GM21447 (cell line): ENCODE measurements at regions not wholly inside any gene's neighbourhood (a gene's known extent, or its start where the extent isn't known, plus 50 kb on each side); places are given as distances from the start of the nearest gene placed in this dataset.

Experiments used
- ATAC-seq: cut with Tn5 transposase; IDR thresholded peaks from one replicate; pipeline ENCODE4 v1.9.1; 2021; ENCODE audit not compliant: unreplicated experiment

DNA sequence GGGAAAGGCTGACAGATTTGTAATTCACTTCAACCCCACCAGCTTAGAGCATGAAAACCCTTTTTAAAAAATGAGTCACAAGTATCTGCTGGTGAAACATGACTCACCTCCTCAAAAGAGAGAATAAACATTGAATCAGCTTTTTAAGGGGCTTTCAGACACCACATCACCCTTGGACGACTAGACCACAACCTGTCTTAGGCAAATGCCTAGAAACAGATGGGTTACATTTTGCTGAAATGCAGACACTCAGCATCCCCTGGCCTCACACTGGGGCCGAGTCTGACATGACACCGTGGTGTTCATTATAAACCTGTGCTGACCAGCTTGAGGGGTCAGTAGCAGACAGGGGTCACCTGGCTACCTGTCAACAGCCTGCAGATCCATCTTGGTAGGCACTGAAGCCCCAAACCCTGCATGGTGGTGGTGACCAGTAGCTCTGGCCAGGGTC is 175.3 kb upstream of the CST7 start:
- peak; percentile 77 for ATAC-seq

DNA sequence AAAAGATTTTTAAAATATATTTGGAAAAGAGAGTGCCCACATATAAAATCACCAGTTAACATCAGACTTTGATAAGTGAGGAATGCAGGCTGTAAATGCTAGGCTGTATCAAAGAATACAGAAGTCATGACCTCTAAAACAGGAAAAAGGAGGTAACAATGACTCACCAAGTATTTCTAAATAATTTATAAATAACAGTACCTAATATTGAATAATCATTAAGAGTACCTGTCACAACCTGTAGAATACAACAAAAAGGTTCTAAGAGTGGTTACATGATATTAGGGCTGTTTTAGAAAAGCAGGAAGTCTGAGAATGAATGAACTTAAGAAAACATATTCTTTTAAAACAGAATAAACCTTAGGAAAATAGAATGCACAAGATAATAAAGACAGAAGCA is 173.1 kb upstream of the CST7 start:
- ATAC-seq = no peak

DNA sequence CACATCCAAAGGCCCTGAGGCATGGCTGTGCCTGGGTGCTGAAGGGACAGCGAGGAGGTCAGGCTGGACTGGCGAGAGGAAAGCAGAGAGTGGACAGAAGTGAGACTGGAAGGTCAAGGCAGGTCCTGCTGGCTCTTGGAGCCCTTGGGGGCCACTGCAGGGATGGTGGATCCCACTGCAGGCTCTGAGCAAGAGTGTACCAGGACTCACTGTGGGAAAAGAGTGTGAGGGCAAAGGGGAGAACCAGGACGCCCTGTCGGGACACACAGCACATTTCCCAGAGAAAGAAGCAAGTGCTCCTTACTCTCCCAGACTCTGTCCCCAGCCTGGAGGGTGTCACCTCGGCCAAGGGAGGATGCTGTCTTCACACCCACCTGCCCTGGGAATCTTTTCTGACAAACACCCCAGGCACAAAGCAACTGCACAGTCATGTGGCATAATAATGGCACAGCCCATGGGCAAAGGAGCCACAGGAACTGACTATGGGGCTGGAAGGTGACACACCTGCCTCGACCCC is 172.3 kb upstream of the CST7 start:
- ATAC-seq = no peak

DNA sequence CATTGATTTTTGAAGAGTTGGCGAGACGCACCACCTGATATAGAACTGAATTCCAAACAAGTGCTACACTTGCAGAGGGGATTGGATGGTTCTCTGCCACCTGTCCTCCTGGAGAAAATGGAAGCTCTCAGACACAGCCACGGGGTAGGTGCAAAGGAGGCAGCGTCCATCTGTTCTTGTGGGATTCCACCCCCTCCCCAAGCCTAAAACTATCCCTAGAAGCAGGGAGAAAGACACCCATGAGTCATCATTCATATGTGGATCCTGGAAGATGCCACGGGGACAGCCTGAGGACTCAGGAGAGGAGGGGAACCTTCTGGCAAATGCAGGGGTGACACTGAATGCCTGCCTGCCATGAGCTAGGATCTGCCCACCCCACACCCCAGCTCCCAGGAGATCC is 171.3 kb upstream of the CST7 start:
- ATAC-seq = no peak

DNA sequence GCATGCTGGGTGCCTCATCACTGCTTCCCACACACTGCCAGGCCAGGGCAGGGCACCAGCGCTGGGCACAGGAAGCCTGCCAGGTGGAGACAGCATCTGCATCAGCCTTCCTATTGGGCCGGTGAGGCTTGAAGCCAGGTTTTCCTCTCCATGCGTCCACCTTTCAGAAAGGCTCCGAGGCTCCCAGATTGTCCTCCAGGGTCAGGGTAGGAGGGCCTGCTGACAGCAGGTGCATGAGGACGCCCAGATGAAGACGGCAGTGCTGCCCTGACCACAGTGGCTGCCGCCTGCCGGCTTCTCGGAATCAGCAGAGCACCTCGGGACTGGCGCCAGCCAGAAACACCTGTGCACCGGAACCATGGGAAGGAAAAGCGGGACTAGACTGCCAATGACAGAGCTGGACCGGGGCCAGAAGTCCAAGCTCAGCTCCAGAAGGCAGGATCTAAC is 170.5 kb upstream of the CST7 start:
- ATAC-seq = no peak

DNA sequence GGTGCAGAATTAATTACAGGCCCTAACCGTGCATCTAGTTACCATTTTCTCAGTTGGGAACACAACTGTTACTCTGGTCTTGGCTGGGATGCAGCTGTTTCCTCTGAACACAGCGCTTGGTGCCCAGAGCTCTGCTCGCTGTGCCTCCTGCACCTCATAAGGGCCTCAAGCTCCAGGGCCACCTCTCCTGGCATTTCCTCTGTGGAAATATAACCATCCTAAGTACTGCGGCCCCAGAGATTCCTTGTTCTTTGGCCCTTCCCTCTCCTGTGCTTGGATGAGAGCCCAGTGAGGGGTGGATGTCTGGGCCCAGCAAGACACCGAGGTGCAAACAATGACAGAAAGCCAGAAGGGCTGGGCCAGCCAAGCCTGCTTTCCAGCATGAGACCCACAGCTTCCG is 169.9 kb upstream of the CST7 start:
- ATAC-seq = no peak

DNA sequence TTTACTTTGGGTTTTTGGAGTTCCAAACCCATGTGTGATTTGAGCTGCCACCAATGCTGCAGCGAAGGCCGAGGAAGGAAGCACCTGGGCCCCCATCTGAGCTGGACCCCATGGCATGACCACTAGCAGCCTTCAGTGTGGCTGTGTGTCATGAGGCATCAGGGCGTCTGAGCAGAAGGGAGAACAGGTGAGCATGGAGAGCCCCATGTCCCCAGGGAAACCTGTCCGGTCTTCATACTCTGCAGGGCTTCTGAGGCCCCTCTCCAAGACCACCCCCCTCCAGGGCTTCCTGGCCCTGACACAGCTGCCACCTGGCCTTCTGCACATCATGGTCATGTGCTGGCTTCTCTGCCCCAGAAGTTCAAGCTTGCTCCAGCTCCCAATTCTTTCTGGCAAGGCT is 169.1 kb upstream of the CST7 start:
- ATAC-seq = no peak

DNA sequence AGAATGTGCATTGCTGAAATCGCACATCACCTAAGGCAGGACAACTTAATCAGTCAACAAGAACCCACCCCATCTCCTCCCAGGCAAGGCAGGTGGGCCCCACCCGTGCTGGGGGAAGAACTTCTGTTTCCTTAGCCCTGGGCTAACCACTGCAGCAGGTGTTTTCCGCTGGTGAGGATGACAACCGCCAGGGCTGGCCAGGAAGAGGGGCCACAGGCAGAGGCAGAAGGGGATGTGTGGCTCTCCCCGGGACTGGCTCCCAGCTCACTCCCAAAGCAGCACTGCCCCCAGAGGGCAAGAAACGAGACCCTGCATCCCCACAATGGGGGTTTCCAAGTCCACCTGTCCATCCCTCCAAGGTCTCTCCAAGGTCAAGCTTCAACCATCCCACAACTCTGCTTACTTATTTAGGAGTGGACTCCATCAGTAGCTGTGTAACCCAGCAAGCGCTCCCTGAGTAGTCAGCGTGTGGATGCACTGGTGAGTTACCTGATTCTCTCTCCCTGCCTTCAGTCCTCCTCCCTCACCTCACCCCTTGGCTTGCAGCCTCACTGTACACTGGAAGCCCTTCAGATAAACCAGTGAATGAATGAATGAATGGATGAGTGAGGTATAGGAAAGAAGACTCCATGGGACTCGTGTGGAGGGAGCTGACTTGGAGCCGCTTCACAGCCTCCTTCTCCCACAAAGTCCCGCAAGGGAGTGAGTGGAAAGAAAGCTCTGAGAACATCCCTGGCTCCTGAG is 168.2 kb upstream of the CST7 start:
- ATAC-seq = no peak

DNA sequence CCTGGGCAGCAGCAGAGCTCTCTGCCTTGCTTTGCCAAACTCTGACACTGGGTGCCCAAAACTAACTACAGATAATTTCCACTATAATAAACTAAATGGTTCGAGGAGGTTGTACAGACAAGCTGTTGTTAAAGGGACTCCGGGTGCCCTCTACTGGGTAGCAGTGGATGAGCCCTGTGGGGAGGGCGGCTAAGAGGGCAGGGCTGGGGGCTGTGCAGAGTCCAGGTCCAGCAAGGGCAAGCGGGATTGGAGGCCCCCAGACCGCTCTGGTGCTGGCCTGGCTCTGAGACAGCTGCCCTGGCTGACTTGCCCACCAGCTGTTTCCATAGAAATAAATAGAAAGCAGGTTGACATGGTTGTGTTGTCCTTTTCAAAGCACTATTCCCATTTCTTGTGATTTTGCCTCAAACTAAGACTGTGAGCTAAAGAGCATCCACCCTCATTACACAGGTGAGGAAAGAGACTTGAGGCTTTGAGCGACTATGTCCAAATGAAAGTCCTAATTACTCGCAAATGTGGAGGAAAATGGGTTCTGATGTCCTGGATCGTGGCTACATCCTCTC is 167.6 kb upstream of the CST7 start:
- ATAC-seq = no peak

DNA sequence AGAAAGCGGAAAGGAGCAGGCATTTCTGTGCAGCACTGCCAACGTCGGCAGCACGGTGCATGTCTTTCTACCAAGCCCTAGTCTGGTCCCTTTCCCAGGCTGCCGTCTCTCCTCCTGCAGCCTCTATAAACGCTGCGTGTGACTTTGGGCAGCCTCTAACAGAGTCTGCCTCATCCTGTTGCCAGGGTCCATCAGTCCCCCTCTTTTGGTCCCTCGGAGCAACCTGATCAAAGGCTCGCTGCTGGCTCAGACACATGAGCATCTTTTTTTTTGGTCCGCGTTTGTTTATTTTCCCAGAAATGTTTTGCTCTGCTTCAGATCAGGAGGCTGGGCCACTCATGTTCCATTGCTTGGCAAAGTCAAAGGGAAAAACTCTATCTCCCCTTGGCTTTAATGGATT is 166.8 kb upstream of the CST7 start:
- no peak for ATAC-seq

DNA sequence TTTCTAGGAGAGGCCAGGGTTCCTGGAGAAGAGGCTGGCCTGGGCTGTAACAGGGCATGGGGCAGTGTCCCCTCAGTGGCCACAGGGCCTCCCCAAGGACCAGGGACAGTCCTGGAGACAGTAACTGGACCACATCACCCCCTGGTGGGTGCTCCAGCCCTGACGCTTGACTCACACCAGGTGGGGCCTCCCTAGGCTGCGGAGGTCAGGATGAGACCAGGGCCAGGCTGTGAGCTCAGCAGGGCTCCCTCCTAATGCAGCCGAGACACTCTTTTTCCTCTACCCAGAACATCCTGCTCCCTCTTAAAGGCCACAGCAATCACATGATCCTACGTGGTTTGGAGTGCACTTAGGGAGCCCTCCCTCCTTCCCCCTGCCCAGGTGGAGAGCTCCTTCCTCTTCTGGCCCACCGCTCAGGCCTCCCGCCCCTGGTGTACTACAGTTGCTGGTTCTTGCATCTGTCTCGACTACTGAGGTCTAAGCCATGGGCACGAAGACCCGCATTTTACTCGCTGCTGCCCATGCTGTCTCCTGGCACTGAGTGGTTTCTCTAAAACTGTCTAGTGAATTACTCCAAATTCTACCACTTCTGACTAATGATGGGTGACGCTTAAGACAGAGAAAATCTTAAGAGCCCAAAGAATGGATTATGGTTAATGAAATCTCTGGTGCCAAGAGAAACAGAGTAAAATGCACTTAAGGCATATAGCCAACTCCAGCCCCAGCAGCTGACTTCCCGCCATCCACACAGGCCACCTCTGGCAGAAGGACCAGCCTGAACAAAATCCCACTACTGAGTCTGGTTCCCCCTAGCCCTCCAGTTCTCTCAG is 166.1 kb upstream of the CST7 start:
- ATAC-seq = no peak

DNA sequence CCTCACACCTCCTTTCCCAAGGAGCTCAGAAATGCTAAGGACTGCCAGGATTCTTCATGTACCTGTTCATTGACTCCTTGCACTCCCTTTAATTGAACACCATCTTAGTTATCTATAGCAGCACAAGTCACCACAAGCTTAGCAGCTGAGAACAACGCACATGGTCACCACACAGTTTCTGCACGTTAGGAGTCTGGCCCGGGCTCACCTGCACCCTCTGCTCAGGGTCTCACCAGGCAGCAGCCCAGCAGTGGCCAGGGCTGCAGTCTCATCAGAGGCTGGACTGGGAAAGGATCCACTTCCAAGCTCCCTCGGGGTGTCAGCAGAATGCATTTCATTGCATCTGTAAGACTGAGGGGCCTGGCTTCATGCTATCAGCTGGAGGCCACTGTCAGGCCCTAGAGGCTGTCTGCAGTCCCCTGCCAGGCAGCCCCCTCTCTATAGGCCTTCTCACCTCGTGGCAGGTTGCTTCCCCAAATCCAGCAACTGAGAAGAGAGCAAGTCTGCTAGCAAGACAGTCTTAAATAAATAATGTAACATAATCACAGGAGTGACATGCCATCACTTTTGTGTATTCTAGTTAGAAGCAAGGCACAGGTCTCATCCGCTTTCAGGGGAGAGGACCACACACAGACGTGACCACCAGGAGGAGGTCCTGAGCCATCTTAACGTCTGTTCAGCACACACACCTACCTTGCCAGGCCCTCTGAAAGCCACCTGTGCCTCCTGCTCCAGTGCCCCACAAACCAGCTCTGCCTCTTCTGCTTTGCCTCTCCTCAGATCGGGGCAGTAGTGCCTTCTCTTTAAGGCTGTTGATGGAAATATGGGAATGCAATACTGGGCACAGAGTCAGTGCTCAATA is 165.2 kb upstream of the CST7 start:
- no peak for ATAC-seq

DNA sequence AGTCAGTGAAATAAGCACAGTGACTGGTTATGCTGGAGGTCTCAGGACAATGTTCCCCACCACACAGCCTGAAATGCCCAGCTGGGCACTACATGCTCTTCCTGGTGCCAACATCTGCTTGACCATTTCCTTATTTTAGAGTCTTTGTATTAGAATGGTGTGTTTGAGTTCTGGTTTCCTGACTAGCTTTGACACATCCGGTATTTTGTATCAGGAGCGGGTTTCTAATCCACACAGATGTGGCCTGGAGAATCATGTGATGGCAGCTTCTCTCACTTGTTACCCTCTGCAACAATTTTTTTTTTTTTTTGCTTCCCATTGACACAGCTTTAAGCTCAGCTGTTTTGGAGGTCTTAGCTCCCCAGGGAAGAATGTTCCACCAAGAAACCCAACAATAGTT is 164.5 kb upstream of the CST7 start:
- ATAC-seq = no peak

DNA sequence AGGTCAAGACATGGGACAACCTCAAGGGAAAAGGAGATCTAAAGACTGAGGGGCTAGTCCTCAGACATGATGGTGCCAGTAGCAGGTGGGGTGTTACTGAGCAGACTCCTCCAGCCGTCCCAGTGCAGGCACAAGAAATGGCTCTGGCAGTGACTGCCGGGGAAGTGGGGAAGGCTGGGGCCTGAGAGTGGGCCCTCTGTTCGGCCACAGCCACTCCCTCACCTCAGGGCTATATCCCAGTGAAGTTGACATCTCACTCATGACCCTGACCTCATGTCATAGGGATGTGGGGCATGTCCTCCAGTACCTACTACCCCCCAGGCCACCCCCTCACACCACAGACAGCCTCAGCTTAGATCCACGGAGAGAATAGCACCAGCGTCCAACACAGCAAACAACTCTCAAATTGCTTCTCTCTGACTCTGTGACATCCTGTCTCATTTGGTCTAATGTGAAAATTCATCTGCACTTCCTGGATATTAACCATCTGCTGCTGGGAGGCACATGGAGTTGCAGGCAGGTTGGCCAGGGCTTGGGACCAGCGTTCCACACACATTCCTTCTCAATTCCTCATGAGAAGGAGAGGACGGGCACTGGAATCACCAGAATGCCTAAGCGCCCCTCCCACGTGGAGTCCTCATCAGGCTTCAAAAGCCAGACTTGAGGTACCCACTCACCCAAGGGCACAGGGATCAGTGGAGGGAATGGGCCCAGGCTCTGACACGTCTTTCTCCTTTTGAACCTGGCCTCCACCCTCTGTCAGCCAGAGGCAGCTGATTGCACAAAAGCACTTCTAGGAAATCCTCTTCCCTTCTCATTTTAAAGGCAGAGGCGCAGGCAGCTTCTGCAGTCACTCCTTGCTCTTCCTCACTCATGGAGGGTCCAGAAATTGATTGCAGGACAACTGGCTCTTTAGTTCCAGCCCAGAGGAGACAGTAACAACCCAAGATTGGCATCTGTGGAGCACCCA is 163.6 kb upstream of the CST7 start:
- no peak for ATAC-seq

DNA sequence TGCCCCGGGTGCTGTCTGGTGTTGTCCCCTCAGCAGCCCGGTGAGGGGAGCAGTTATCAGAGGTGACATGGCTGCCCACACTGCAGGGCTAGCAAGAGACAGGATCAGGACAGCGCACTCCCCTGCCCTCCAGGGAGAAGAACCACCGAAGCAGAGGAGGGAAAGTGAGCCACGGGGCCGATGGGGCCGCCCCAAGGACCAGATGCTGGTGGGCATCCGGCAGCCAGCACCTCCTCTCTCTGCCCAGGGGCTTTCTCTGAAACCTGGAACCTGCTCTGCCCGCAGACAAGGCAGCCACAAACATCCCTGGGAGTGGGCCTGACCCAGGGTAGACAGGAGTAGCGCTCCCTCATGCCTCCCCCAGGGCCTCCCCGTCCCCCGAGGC is 163.0 kb upstream of the CST7 start:
- no peak for ATAC-seq

DNA sequence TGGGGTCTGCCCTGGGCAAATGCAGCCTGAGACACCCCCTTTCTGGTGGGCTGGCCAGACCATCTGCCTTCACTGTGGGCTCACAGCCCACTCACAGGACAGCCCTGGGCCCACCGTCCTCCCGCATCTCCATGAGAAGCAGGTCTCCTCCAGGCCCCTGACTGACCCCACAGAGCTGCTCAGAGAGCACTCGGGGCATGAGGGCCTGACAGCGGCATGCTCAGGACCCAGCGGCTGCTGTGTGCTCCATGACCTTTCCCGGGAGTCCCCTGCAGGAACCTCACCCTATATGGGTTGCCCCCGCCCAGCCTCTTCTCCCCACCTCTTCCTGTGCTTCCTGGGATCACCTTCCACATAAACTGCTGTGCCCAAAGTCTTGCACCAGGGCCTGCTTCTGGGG is 162.4 kb upstream of the CST7 start:
- ATAC-seq = no peak

DNA sequence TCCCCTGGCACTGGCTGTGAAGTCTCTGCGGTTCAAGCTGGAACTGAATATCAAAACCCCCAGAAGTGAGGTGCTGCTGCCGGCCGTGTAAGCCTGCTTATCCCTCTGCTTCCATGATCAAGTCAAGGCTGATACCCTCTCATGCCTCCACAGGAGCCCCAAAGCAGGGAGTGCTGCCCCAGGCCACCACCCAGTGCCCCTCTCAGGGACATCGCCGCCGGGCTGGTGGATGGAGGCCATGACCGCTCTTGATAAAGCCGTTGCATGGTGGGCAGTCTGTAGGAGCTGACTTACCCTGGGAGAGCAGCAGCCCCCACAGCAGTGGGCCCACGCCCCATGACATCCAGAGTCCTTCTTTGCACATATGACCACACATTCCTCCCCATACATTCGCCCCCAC is 162.0 kb upstream of the CST7 start:
- no peak for ATAC-seq

DNA sequence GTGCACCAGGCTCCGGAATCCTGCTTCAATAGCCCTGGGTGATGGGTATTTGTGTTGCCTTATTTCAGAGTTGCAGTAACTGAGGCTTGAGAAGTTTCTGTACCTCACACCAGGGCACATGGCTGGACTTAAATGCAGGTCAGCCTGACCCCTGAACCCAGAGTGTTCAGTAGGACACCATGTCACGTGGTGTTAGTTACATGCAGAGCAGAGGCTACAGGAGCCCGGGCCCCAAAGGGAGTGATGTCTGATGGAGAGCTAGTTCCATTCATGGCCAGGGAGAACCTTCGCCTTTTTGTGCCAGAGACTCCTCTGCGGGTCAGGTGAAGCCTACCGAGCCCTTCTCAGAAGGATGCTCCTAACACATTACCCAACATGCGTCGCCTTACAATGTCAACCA is 161.4 kb upstream of the CST7 start:
- no peak for ATAC-seq

DNA sequence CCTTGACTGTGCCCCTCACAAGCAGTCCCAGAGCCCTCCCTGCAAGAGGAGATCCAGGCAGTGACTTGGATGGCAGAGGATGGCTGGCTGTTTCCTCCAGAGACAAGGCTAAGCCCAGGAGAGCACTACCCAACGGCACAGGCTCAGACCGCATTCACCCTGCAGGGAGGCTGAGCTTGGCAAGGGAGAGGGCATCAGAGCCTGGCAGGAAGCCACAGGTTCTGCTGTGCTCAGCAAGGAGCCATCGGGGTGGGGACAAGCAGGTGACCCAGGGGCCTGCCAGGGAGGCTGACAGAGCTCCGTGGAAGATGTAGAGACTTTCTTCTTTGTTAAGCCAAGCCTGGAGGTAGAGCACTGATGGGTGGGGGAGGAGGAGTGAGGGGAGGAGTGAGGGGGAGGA is 159.2 kb upstream of the CST7 start:
- ATAC-seq = no peak

DNA sequence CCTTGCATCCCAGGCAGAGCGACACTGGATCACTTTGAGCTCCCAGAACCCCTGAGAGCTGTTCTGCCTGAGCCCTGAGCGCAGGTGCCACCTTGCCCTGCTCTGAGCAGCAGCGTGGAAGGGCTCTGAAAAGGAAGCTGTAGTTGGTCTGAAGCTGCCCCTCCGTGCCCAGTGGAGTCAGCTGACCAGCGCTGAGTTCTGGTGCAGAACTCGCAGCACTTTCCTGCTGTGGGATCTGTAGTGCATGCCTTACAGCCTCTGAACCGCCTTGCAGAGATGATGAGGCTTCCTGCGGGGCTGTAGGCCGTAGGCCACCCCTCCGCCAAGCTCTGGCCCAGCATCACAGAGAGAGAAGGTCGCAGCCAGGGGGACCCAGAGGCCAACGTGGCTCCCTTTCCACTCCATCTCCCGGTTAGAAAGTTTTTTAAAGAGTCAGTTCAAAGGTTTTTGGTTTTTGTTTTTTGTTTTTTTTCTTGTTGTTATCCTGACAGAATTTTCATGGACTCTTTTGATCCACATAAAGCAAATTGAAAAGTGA is 158.3 kb upstream of the CST7 start:
- ATAC-seq = no peak
